HCT116 (cell line): ENCODE measurements at regions not wholly inside any gene's neighbourhood (a gene's known extent, or its start where the extent isn't known, plus 50 kb on each side); places are given as distances from the start of the nearest gene placed in this dataset.

Source experiments
- ATAC-seq: fragments of 200-7000 bp; cut with Tn5 transposase; 2 replicates; pipeline ENCODE4 v1.9.1; 2020; ENCODE audit warnings: mild to moderate bottlenecking, moderate library complexity
- BruUV-seq: library from RNA; stranded (reverse); fragments of 400-500 nt; replicated peaks from 2 replicates; lab custom pipeline; 2021; lab: Mats Ljungman, UMichigan
- CTCF ChIA-PET: fragments of 300-600 bp; sonication (Branson Sonifier 250); formaldehyde crosslinking; loops from one replicate; lab custom pipeline; 2021; ENCODE audit warnings: antibody characterized with exemption; lab: Charles Lee
- POLR2A ChIA-PET: fragments of 300-600, 350-600 bp; sonication (Branson Sonifier 250); formaldehyde crosslinking; loops from one replicate; lab custom pipeline; 2021; ENCODE audit warnings: antibody characterized with exemption; lab: Charles Lee
- RAD21 ChIA-PET, 2 experiments: fragments of 300-600 bp; sonication (Branson Sonifier 250); formaldehyde crosslinking; loops; one replicate each; lab custom pipeline; 2023; ENCODE audit warnings: low total read pairs in 2 of 2; ENCODE audit not compliant: uncharacterized antibody in 2 of 2, unreplicated experiment in 2 of 2, low non-redundant PET in 1 of 2; lab: Charles Lee
- DNase-seq: peaks from one replicate; pipeline ENCODE4 v3.0.0-alpha.2; 2010; ENCODE audit warnings: low read depth, low spot score
- H2AFZ ChIP-seq: fragments of 200-600 bp; shearing (Covaris generic), sonication (generic); 2 replicates; pipeline ENCODE4 v1.6.1; 2017; ENCODE audit warnings: low read depth, mixed run types, mixed read lengths, antibody characterized with exemption, low read length; ENCODE audit not compliant: poor library complexity, severe bottlenecking
- H3K27ac ChIP-seq: 2 replicates; pipeline ENCODE4 v1.5.1; 2012; ENCODE audit warnings: low read depth, low read length
- H3K27me3 ChIP-seq: fragments of 200-600 bp; sonication (generic); 2 replicates; pipeline ENCODE4 v1.6.1; 2016; ENCODE audit warnings: mixed run types, low read length, mixed read lengths; ENCODE audit not compliant: insufficient read depth
- H3K36me3 ChIP-seq, 2 experiments: fragments of 200-500 bp in 1 of 2; fragments of 200-600 bp in 1 of 2; sonication (Bioruptor generic) in 1 of 2; sonication (generic) in 1 of 2; 2 replicates each; pipeline versions ENCODE4 v1.5.1 to v1.6.1; 2014 to 2016; ENCODE audit warnings: low read length in 2 of 2, inconsistent platforms in 1 of 2, mixed read lengths in 1 of 2, mixed run types in 1 of 2; ENCODE audit not compliant: insufficient read depth in 2 of 2, control insufficient read depth in 1 of 2
- H3K4me1 ChIP-seq, 2 experiments: fragments of 200-600 bp in 1 of 2; sonication (generic) in 1 of 2; 2 replicates each; pipeline versions ENCODE4 v1.5.1 to v1.6.1; 2012 to 2017; ENCODE audit warnings: low read length in 2 of 2, inconsistent platforms in 1 of 2, mild to moderate bottlenecking in 1 of 2, mixed read lengths in 1 of 2, mixed run types in 1 of 2, moderate library complexity in 1 of 2; ENCODE audit not compliant: insufficient read depth in 2 of 2, control insufficient read depth in 1 of 2
- H3K4me2 ChIP-seq: fragments of 200-600 bp; sonication (generic); 2 replicates; pipeline ENCODE4 v1.6.1; 2017; ENCODE audit warnings: mixed run types, low read length, mixed read lengths
- H3K4me3 ChIP-seq, 2 experiments: fragments of 200-600 bp in 1 of 2; sonication (generic) in 1 of 2; replicated peaks in 1 of 2; 2 replicates each; pipeline ENCODE4 v1.5.1; 2011 to 2016; ENCODE audit warnings: low read length in 2 of 2, control low read depth in 1 of 2, low read depth in 1 of 2, mild to moderate bottlenecking in 1 of 2, mixed read lengths in 1 of 2, mixed run types in 1 of 2
- H3K79me2 ChIP-seq: fragments of 200-600 bp; sonication (generic); 2 replicates; pipeline ENCODE4 v1.6.1; 2017; ENCODE audit warnings: mild to moderate bottlenecking, mixed run types, low read length, moderate library complexity, mixed read lengths; ENCODE audit not compliant: insufficient read depth
- H3K9ac ChIP-seq: fragments of 200-600 bp; sonication (generic); 2 replicates; pipeline ENCODE4 v1.6.1; 2016; ENCODE audit warnings: low read length, mixed read lengths
- H3K9me2 ChIP-seq: fragments of 200-600 bp; sonication (generic), shearing (Covaris generic); 2 replicates; pipeline ENCODE4 v1.6.1; 2017; ENCODE audit warnings: mixed run types, mild to moderate bottlenecking, moderate library complexity; ENCODE audit not compliant: insufficient read depth
- H3K9me3 ChIP-seq, 2 experiments: fragments of 200-500 bp in 1 of 2; fragments of 200-600 bp in 1 of 2; sonication (Bioruptor generic) in 1 of 2; sonication (generic) in 1 of 2; 2 replicates each; pipeline ENCODE4 v1.6.1; 2014 to 2017; ENCODE audit warnings: low read length in 2 of 2, mixed read lengths in 2 of 2, inconsistent platforms in 1 of 2, low read depth in 1 of 2, mild to moderate bottlenecking in 1 of 2, mixed run types in 1 of 2, moderate library complexity in 1 of 2; ENCODE audit not compliant: control insufficient read depth in 1 of 2, insufficient read depth in 1 of 2
- H4K20me1 ChIP-seq: fragments of 200-600 bp; sonication (generic), shearing (Covaris generic); 2 replicates; pipeline ENCODE4 v1.6.1; 2017; ENCODE audit warnings: mixed run types, mild to moderate bottlenecking, moderate library complexity; ENCODE audit not compliant: insufficient read depth
- CBX3 ChIP-seq: IDR thresholded peaks from 2 replicates; pipeline ENCODE4 v1.6.1; 2012; ENCODE audit warnings: low read depth
- CEBPB ChIP-seq: IDR thresholded peaks from 2 replicates; pipeline ENCODE4 v1.6.1; 2012; ENCODE audit warnings: low read depth
- EGR1 ChIP-seq: IDR thresholded peaks from 2 replicates; pipeline ENCODE4 v1.6.1; 2012; ENCODE audit warnings: low read depth
- EZH2 ChIP-seq: fragments of 200-600 bp; sonication (generic); IDR thresholded peaks from 2 replicates; pipeline ENCODE4 v1.6.1; 2017; ENCODE audit warnings: antibody characterized with exemption, mixed run types
- EZH2phosphoT487 ChIP-seq: fragments of 200-600 bp; IDR thresholded peaks from 2 replicates; pipeline ENCODE4 v1.6.1; 2018; ENCODE audit warnings: antibody characterized with exemption, borderline replicate concordance
- FOSL1 ChIP-seq: IDR thresholded peaks from 2 replicates; pipeline ENCODE4 v1.6.1; 2012; ENCODE audit warnings: low read depth
- JUND ChIP-seq: IDR thresholded peaks from 2 replicates; pipeline ENCODE4 v1.6.1; 2012
- POLR2A ChIP-seq: IDR thresholded peaks from 2 replicates; pipeline ENCODE4 v1.7.0; 2011; ENCODE audit warnings: borderline replicate concordance; ENCODE audit not compliant: insufficient read depth, insufficient read length; ENCODE audit errors: extremely low read depth
- SIN3A ChIP-seq: IDR thresholded peaks from 2 replicates; pipeline ENCODE4 v1.6.1; 2012; ENCODE audit warnings: low read depth
- SP1 ChIP-seq: IDR thresholded peaks from 2 replicates; pipeline ENCODE4 v1.6.1; 2012; ENCODE audit warnings: low read depth
- SRF ChIP-seq: IDR thresholded peaks from 2 replicates; pipeline ENCODE4 v1.6.1; 2012; ENCODE audit warnings: low read depth
- TCF7L2 ChIP-seq: IDR thresholded peaks from 2 replicates; pipeline ENCODE4 v1.7.0; 2011; ENCODE audit warnings: borderline replicate concordance, inconsistent platforms; ENCODE audit not compliant: insufficient read depth, insufficient read length; ENCODE audit errors: extremely low read depth
- YY1 ChIP-seq: IDR thresholded peaks from 2 replicates; pipeline ENCODE4 v1.6.1; 2011; ENCODE audit warnings: low read length, low read depth, moderate library complexity, mild to moderate bottlenecking; ENCODE audit not compliant: insufficient replicate concordance; ENCODE audit errors: extremely low read depth
- ZFX ChIP-seq: fragments of 450-650 bp; IDR thresholded peaks from 2 replicates; pipeline ENCODE4 v1.6.1; 2017
- ZNF274 ChIP-seq: fragments of 200-500 bp; sonication (Bioruptor generic); IDR thresholded peaks from 2 replicates; pipeline ENCODE4 v1.6.1; 2014; ENCODE audit warnings: mild to moderate bottlenecking, low read depth, low read length, inconsistent platforms
- intact Hi-C: fragments of 100-400 bp; cut with micrococcal nuclease; formaldehyde crosslinking; loops from 2 replicates; pipeline ENCODE4 v1.10.0; 2022
- TF ChIP-seq, protein P1 (sequence below): IDR thresholded peaks from 2 replicates; pipeline ENCODE4 v1.6.1; 2012; ENCODE audit warnings: low read depth
- TF ChIP-seq, protein P2 (sequence below): IDR thresholded peaks from 2 replicates; pipeline ENCODE4 v1.6.1; 2011; ENCODE audit warnings: mild to moderate bottlenecking, low read length, moderate library complexity; ENCODE audit not compliant: insufficient replicate concordance; ENCODE audit errors: extremely low read depth

DNA sequence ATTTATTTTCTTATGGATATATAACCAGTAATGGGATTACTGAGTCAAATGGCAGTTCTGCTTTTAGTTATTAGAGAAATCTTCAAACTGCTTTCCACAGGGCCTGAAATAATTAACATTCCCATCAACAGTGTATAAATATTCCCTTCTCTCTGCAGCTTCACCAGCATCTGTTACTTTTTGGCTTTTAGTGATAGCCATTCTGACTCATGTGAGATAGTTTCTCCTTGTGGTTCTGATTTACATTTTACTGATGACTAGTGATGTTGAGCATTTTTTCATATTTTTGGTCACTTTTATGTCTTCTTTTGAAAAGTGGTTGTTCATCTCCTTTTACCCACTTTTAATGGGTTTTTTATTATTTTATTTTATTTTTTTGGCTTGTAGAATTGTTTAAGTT, 1290.3 kb upstream of the CDH9 start:
- ChIA-PET POLR2A (no interaction called here), CTCF (no interaction called here), RAD21 (no interaction called here)
- Histone ChIP-seq H3K9me2 (no peaks in the 10 kb centered on the region), H3K27me3 (no peaks in the 10 kb centered on the region), H3K79me2 (no peaks in the 10 kb centered on the region), H3K27ac (no peak overlapping the region), H3K4me2 (no peak overlapping the region), H3K9ac (no peak overlapping the region), H3K4me3 (no peak overlapping the region), H3K9me3 (peaks cover 6 to 27% of the 10 kb centered on the region in 2 experiments; a peak in 3 of 4 replicates), H3K4me1 (no peaks in the 10 kb centered on the region), H4K20me1 (no peaks in the 10 kb centered on the region), H2AFZ (no peak overlapping the region), H3K36me3 (no peaks in the 10 kb centered on the region)
- no peak for ATAC-seq
- TF ChIP-seq CBX3, result no peak
- TF ChIP-seq EGR1, result no peak
- TF ChIP-seq ZFX, result no peak
- TF ChIP-seq POLR2A, result no peak
- no peak for TF ChIP-seq TCF7L2
- no peak for TF ChIP-seq SRF
- TF ChIP-seq, protein P1, sequence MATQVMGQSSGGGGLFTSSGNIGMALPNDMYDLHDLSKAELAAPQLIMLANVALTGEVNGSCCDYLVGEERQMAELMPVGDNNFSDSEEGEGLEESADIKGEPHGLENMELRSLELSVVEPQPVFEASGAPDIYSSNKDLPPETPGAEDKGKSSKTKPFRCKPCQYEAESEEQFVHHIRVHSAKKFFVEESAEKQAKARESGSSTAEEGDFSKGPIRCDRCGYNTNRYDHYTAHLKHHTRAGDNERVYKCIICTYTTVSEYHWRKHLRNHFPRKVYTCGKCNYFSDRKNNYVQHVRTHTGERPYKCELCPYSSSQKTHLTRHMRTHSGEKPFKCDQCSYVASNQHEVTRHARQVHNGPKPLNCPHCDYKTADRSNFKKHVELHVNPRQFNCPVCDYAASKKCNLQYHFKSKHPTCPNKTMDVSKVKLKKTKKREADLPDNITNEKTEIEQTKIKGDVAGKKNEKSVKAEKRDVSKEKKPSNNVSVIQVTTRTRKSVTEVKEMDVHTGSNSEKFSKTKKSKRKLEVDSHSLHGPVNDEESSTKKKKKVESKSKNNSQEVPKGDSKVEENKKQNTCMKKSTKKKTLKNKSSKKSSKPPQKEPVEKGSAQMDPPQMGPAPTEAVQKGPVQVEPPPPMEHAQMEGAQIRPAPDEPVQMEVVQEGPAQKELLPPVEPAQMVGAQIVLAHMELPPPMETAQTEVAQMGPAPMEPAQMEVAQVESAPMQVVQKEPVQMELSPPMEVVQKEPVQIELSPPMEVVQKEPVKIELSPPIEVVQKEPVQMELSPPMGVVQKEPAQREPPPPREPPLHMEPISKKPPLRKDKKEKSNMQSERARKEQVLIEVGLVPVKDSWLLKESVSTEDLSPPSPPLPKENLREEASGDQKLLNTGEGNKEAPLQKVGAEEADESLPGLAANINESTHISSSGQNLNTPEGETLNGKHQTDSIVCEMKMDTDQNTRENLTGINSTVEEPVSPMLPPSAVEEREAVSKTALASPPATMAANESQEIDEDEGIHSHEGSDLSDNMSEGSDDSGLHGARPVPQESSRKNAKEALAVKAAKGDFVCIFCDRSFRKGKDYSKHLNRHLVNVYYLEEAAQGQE, result no peak
- no peak for TF ChIP-seq EZH2
- TF ChIP-seq FOSL1, result no peak
- no peak for TF ChIP-seq SP1
- no peak for TF ChIP-seq JUND
- TF ChIP-seq EZH2phosphoT487, result no peak
- no peak for TF ChIP-seq YY1
- TF ChIP-seq CEBPB, result no peak
- TF ChIP-seq ZNF274, result no peak
- TF ChIP-seq SIN3A, result no peak
- TF ChIP-seq, protein P2, sequence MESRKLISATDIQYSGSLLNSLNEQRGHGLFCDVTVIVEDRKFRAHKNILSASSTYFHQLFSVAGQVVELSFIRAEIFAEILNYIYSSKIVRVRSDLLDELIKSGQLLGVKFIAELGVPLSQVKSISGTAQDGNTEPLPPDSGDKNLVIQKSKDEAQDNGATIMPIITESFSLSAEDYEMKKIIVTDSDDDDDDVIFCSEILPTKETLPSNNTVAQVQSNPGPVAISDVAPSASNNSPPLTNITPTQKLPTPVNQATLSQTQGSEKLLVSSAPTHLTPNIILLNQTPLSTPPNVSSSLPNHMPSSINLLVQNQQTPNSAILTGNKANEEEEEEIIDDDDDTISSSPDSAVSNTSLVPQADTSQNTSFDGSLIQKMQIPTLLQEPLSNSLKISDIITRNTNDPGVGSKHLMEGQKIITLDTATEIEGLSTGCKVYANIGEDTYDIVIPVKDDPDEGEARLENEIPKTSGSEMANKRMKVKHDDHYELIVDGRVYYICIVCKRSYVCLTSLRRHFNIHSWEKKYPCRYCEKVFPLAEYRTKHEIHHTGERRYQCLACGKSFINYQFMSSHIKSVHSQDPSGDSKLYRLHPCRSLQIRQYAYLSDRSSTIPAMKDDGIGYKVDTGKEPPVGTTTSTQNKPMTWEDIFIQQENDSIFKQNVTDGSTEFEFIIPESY, result no peak
- no peak for DNase-seq
- BruUV-seq, result no TSS peak
- intact Hi-C loops, result no loop called here
